ENCODE measurements at regions not wholly inside any gene's neighbourhood (a gene's known extent, or its start where the extent isn't known, plus 50 kb on each side); places are given as distances from the start of the nearest gene placed in this dataset.

DNA sequence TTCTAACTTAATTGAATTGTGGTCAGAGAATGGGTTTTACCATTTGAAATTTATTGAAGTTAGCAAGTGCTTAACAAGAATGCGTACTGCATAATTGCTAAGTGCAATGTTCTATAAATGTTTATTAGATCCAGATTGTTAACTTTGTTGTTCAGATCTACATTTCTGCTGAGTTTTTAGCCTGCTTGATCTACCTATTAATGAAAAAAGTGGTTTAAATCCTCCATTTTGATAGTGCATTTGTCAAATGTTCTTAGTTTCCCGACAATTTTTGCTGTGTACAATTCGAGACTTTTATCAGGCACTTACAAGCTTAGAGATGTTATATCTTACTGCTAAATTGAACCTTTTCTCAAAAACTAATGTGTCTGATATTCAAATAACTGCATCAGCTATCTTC, 156.4 kb upstream of the ADCY1 start:
- TF ChIP-seq POLR2AphosphoS5 (IDR thresholded peaks at IDR 0.05; ENCODE audit: low read depth, low read length) (no peak), TAF1 (IDR thresholded peaks at IDR 0.05; ENCODE audit: borderline replicate concordance, low read depth, low read length) (no peak)

Measured in GM12892 (cell line).